Mesendoderm (in vitro differentiated cells): ENCODE measurements at regions not wholly inside any gene's neighbourhood (a gene's known extent, or its start where the extent isn't known, plus 50 kb on each side); places are given as distances from the start of the nearest gene placed in this dataset.
"Not testable (repeated sequence)": the region's sequence is repeated elsewhere in the genome, so short reads cannot be mapped to it uniquely, and the experiment has no call there.

Experiments used
- DNase-seq: peaks from one replicate; pipeline ENCODE4 v3.0.0; 2013
- H2AK5ac ChIP-seq: 2 replicates; pipeline ENCODE4 v1.6.1; 2013; ENCODE audit warnings: low read length, inconsistent platforms
- H2BK120ac ChIP-seq: 2 replicates; pipeline ENCODE4 v1.6.1; 2013; ENCODE audit warnings: low read depth, mild to moderate bottlenecking, low read length, moderate library complexity, mixed read lengths
- H2BK15ac ChIP-seq: replicated peaks from 2 replicates; pipeline ENCODE4 v1.6.1; 2013; ENCODE audit warnings: low read depth, mild to moderate bottlenecking, moderate library complexity
- H2BK5ac ChIP-seq: 2 replicates; pipeline ENCODE4 v1.6.1; 2013; ENCODE audit warnings: low read length, inconsistent platforms
- H3K18ac ChIP-seq: 2 replicates; pipeline ENCODE4 v1.6.1; 2013; ENCODE audit warnings: mild to moderate bottlenecking, low read length, mixed read lengths
- H3K23ac ChIP-seq: one replicate; pipeline ENCODE4 v1.6.1; 2013; ENCODE audit warnings: low read length
- H3K27ac ChIP-seq: 2 replicates; pipeline ENCODE4 v1.5.1; 2013; ENCODE audit warnings: low read depth, mild to moderate bottlenecking, inconsistent platforms, low read length, moderate library complexity
- H3K27me3 ChIP-seq: 2 replicates; pipeline ENCODE4 v1.6.1; 2013; ENCODE audit warnings: low read length, control low read depth, mild to moderate bottlenecking, inconsistent platforms; ENCODE audit not compliant: insufficient read depth, poor library complexity
- H3K36me3 ChIP-seq: 2 replicates; pipeline ENCODE4 v1.6.1; 2013; ENCODE audit warnings: low read length, inconsistent platforms; ENCODE audit not compliant: control insufficient read depth, insufficient read depth
- H3K4ac ChIP-seq: one replicate; pipeline ENCODE4 v1.6.1; 2013; ENCODE audit warnings: low read depth, mild to moderate bottlenecking, low read length, moderate library complexity
- H3K4me1 ChIP-seq: 2 replicates; pipeline ENCODE4 v1.6.1; 2013; ENCODE audit warnings: low read depth, low read length, inconsistent platforms; ENCODE audit not compliant: control insufficient read depth
- H3K4me2 ChIP-seq: 2 replicates; pipeline ENCODE4 v1.6.1; 2013; ENCODE audit warnings: low read length
- H3K4me3 ChIP-seq: 2 replicates; pipeline ENCODE4 v1.5.1; 2013; ENCODE audit warnings: mild to moderate bottlenecking, low read length
- H3K56ac ChIP-seq: one replicate; pipeline ENCODE4 v1.6.1; 2013; ENCODE audit warnings: low read length
- H3K79me1 ChIP-seq: 2 replicates; pipeline ENCODE4 v1.6.1; 2013; ENCODE audit warnings: low read length, inconsistent platforms
- H3K79me2 ChIP-seq: 2 replicates; pipeline ENCODE4 v1.6.1; 2013; ENCODE audit warnings: mild to moderate bottlenecking, low read length; ENCODE audit not compliant: control insufficient read depth, insufficient read depth
- H3K9ac ChIP-seq: 2 replicates; pipeline ENCODE4 v1.6.1; 2013; ENCODE audit warnings: low read length, inconsistent platforms
- H4K5ac ChIP-seq: one replicate; pipeline ENCODE4 v1.6.1; 2013; ENCODE audit warnings: low read length
- H4K8ac ChIP-seq: one replicate; pipeline ENCODE4 v1.6.1; 2013; ENCODE audit warnings: low read depth, mild to moderate bottlenecking, control low read depth, low read length, moderate library complexity
- WGBS: extraction: QIAGEN DNeasy Blood & Tissue Kit; methylation state at CpG from one replicate; pipeline ENCODE4 v1.1.7; 2013; ENCODE audit warnings: low lambda C conversion rate, missing lambda C conversion rate; ENCODE audit not compliant: insufficient coverage; ENCODE audit errors: extremely low coverage; 5-methylcytosine and 5-hydroxymethylcytosine counted together

GRCh38 chr13:55159765-55160164 lies 1981.0 kb upstream of the PRR20A start:
- Histone ChIP-seq H3K4me1 (no peaks in the 10 kb centered on the region), H3K4me2 (no peak overlapping the region), H3K9ac (no peak overlapping the region), H3K79me1 (no peaks in the 10 kb centered on the region), H3K79me2 (no peaks in the 10 kb centered on the region), H2BK5ac (no peak overlapping the region), H3K4me3 (no peak overlapping the region), H3K27ac (no peak overlapping the region), H3K4ac (no peak overlapping the region), H4K5ac (no peak overlapping the region), H2BK15ac (no peak overlapping the region), H2BK120ac (no peak overlapping the region), H3K23ac (no peak overlapping the region), H3K56ac (no peak overlapping the region), H3K27me3 (no peaks in the 10 kb centered on the region), H3K36me3 (no peaks in the 10 kb centered on the region), H2AK5ac (no peak overlapping the region), H4K8ac (no peak overlapping the region), H3K18ac (no peak overlapping the region)
- no peak for DNase-seq
- WGBS = no CpG with 5 or more reads among the region's 4 CpGs

- no CpG with 5 or more reads among the region's 3 CpGs for WGBS
- H3K4me2 ChIP-seq = no peak overlapping the region
- no peak for DNase-seq
- no peaks in the 10 kb centered on the region for H3K79me2 ChIP-seq
- no peak overlapping the region for H3K56ac ChIP-seq
- H3K4me1 ChIP-seq = no peaks in the 10 kb centered on the region
- no peak overlapping the region for H4K5ac ChIP-seq
- H3K27ac ChIP-seq = no peak overlapping the region
- no peak overlapping the region for H2AK5ac ChIP-seq
- H3K36me3 ChIP-seq = no peaks in the 10 kb centered on the region
- H3K27me3 ChIP-seq = no peaks in the 10 kb centered on the region
- no peak overlapping the region for H2BK120ac ChIP-seq
- H4K8ac ChIP-seq = no peak overlapping the region
- H3K9ac ChIP-seq = no peak overlapping the region
- no peak overlapping the region for H2BK5ac ChIP-seq
- no peak overlapping the region for H3K4ac ChIP-seq
- no peak overlapping the region for H3K23ac ChIP-seq
- H3K4me3 ChIP-seq = no peak overlapping the region
- no peaks in the 10 kb centered on the region for H3K79me1 ChIP-seq
- no peak overlapping the region for H2BK15ac ChIP-seq
- H3K18ac ChIP-seq = no peak overlapping the region
These were observed 1979.9 kb upstream of the PRR20A start for GRCh38 chr13:55160867-55161266.

GRCh38 chr13:55178582-55178981 lies 1962.1 kb upstream of the PRR20A start:
- H3K27ac ChIP-seq, H3K4me3 ChIP-seq, H3K79me2 ChIP-seq, H3K36me3 ChIP-seq, H4K8ac ChIP-seq, H3K18ac ChIP-seq, DNase-seq, H2AK5ac ChIP-seq, H3K27me3 ChIP-seq, H3K56ac ChIP-seq, H3K9ac ChIP-seq, H2BK120ac ChIP-seq, H2BK5ac ChIP-seq, H3K4me1 ChIP-seq, H2BK15ac ChIP-seq, H3K4ac ChIP-seq, H4K5ac ChIP-seq, H3K23ac ChIP-seq, H3K4me2 ChIP-seq, H3K79me1 ChIP-seq: not testable (repeated sequence)
- no CpG with 5 or more reads among the region's 1 CpG for WGBS

- Histone ChIP-seq H3K27me3 (no peaks in the 10 kb centered on the region), H2BK120ac (no peak overlapping the region), H2AK5ac (no peak overlapping the region), H3K4me3 (no peak overlapping the region), H3K4me2 (no peak overlapping the region), H3K4me1 (no peaks in the 10 kb centered on the region), H4K8ac (no peak overlapping the region), H4K5ac (no peak overlapping the region), H2BK5ac (no peak overlapping the region), H3K27ac (no peak overlapping the region), H3K56ac (no peak overlapping the region), H2BK15ac (no peak overlapping the region), H3K36me3 (no peaks in the 10 kb centered on the region), H3K79me1 (no peaks in the 10 kb centered on the region), H3K79me2 (no peaks in the 10 kb centered on the region), H3K23ac (no peak overlapping the region), H3K4ac (no peak overlapping the region), H3K9ac (no peak overlapping the region), H3K18ac (no peak overlapping the region)
- no peak for DNase-seq
- WGBS = no CpG with 5 or more reads among the region's 2 CpGs
These were observed 1949.7 kb upstream of the PRR20A start for GRCh38 chr13:55190996-55191395.

GRCh38 chr13:55199134-55199533 lies 1941.6 kb upstream of the PRR20A start:
- no peak overlapping the region for H3K56ac ChIP-seq
- no peak overlapping the region for H3K4ac ChIP-seq
- peak; percentile 56 for DNase-seq
- H2AK5ac ChIP-seq = no peak overlapping the region
- H4K5ac ChIP-seq = no peak overlapping the region
- no peaks in the 10 kb centered on the region for H3K4me1 ChIP-seq
- H2BK15ac ChIP-seq = no peak overlapping the region
- H2BK120ac ChIP-seq = no peak overlapping the region
- H3K79me1 ChIP-seq = no peaks in the 10 kb centered on the region
- no peaks in the 10 kb centered on the region for H3K79me2 ChIP-seq
- no peak overlapping the region for H4K8ac ChIP-seq
- no peak overlapping the region for H3K4me2 ChIP-seq
- H3K9ac ChIP-seq = no peak overlapping the region
- H3K4me3 ChIP-seq = no peak overlapping the region
- H3K18ac ChIP-seq = no peak overlapping the region
- no peak overlapping the region for H2BK5ac ChIP-seq
- H3K36me3 ChIP-seq = no peaks in the 10 kb centered on the region
- H3K27ac ChIP-seq = no peak overlapping the region
- H3K23ac ChIP-seq = no peak overlapping the region
- H3K27me3 ChIP-seq = no peaks in the 10 kb centered on the region

- H3K4ac ChIP-seq = no peak overlapping the region
- no peak for DNase-seq
- no peak overlapping the region for H3K18ac ChIP-seq
- H2AK5ac ChIP-seq = no peak overlapping the region
- no peak overlapping the region for H3K9ac ChIP-seq
- H3K79me1 ChIP-seq = no peaks in the 10 kb centered on the region
- no peaks in the 10 kb centered on the region for H3K79me2 ChIP-seq
- H3K27me3 ChIP-seq = no peaks in the 10 kb centered on the region
- no peak overlapping the region for H3K56ac ChIP-seq
- no peak overlapping the region for H4K5ac ChIP-seq
- no peak overlapping the region for H4K8ac ChIP-seq
- H3K4me2 ChIP-seq = no peak overlapping the region
- H2BK5ac ChIP-seq = no peak overlapping the region
- no peak overlapping the region for H3K4me3 ChIP-seq
- no peak overlapping the region for H2BK15ac ChIP-seq
- H3K23ac ChIP-seq = no peak overlapping the region
- H3K27ac ChIP-seq = no peak overlapping the region
- no peak overlapping the region for H2BK120ac ChIP-seq
- H3K4me1 ChIP-seq = no peaks in the 10 kb centered on the region
- H3K36me3 ChIP-seq = no peaks in the 10 kb centered on the region
These were observed 1925.8 kb upstream of the PRR20A start for GRCh38 chr13:55214841-55215345.
